NCI-H2029 (cell line): ENCODE measurements at regions not wholly inside any gene's neighbourhood (a gene's known extent, or its start where the extent isn't known, plus 50 kb on each side); places are given as distances from the start of the nearest gene placed in this dataset.
A peak's percentile ranks its signal among the peaks of the same experiment; 100 is the strongest.
"Not testable (repeated sequence)": the region's sequence is repeated elsewhere in the genome, so short reads cannot be mapped to it uniquely, and the experiment has no call there.

Source experiments
- DNase-seq: peaks from one replicate; lab custom pipeline; 2025; lab: John Stamatoyannopoulos, UW

- no peak for DNase-seq
Observed at GRCh38 chr16:35749253-35750141, 2290.1 kb downstream of the TP53TG3F start.

GRCh38 chr16:35750157-35750689 lies 2290.8 kb downstream of the TP53TG3F start:
- DNase-seq: no peak

DNA sequence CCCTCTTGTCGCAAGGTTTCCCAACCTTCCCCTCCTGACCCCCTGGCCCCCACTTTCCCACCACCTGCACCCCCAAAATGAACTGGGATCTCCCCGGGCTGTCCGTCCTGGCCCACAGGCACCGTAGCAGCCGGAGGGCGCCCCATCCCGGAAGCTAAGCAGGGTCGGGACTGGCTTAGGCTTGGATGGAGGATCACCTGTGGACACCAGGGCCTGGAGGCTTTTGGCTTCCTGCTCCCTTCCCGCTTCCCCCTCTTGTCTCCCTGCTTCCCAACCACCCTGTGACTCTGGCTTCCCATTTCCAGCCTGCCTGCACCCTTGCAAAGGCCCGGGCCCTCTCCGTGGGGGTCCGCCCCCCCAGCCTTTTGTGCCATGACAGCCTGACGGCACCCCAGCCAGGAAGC lies 2291.3 kb downstream of the TP53TG3F start:
- no peak for DNase-seq

DNA sequence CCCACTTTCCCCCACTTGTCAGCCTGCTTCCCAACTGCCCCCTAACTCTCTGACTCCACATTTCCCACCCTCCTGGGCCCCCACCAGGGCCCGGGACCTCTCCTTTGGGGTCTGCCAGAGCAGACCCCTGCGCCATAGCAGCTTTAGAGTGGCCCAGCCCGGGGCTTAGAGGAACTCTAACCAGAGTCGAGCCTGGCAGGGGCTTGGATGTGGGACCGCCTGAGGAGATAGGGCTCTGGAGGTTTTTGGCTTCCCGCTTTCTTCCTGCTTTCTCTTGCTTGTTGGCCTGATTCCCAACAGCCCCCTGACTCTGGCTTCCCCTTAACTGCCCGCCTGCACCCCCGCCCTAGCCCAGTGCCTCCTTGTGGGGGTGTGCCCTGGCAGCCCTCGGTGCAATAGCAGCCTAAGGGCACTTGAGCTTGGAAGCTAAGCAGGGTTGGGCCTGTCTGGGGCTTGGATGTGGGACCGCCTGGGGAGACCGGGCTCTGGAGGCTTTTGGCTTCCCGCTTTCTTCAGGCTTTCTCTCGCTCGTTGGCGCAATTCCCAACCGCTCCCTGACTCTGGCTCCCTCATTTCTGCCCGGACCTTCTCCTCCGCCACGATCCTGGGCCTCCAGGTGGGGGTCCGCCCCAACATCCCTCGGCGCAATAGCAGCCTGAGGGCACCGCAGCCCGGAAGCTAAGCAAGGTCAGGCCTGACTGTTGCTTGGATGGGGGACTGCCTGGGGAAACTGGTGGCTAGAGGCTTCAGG lies 2292.0 kb downstream of the TP53TG3F start:
- DNase-seq: no peak

DNA sequence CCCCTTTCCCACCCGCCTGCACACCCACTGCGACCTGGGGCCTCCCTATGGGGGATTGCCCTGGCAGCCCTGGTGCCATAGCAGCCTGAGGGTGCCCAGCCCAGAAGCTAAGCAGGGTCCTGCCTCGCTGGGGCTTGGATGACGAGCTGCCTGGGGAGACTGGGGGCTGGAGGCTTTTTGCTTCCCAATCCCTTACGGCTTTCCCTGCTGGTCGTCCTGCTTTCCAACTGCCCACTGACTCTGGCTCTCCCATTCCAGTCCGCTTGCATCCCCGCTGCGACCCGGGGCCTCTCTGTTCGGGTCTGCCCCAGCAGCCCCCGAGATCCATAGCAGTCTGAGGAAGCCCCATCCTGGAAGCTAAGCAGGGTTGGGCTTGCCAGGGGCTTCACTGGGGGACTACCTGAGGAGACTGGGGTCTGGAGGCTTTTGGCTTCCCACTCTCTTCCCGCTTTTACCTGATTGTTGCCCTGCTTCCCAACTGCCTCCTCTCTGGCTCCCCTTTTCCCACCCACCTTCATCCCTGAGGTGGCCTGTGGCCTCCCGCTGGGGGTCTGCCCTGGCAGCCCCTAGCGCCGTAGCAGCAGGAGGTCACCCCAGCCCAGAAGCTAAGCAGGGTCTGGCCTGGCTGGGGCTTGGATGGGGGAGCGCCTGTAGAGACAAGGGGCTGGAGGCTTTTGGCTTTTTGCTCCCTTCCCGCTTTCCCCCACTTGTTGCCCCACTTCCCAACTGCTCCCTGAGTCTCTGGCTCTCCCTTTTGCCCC lies 2292.8 kb downstream of the TP53TG3F start:
- DNase-seq: no peak

DNA sequence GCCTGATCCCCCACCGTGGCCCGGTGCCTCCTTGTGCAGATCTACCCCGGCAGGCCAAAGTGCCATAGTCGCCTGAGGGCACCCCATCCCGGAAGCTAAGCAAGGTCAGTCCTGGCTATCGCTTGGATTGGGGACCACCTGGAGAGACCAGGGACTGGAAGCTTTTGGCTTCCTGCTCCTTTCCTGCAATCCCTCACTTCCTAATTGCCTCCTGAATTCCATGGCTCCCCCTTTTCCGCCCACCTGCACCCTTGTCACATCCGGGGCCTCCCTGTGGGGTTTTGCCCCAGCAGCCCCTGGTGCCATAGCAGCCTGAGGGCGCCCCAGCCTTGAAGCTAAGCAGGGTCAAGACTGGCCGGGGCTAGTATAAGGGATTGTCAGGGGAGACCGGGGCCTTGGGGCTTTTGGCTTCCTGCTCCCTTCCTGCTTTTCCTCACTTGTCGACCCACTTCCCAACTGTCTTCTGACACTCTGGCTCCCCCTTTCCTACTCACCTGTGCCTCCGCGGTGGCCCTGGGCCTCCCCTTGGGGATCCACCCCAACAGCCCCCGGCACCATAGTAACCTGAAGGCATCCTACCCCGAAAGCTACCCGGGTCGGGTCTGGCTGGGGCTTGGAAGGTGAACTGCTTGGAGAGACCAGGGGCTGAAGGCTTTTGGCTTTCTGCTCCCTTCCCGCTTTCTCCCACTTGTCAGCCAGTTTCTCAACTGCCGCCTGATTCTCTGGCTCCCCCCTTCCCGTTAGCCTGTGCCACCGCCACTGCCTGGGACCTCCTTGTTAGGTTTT lies 2293.6 kb downstream of the TP53TG3F start:
- no peak for DNase-seq

GRCh38 chr16:35753559-35754390 lies 2294.4 kb downstream of the TP53TG3F start:
- DNase-seq: no peak

DNA sequence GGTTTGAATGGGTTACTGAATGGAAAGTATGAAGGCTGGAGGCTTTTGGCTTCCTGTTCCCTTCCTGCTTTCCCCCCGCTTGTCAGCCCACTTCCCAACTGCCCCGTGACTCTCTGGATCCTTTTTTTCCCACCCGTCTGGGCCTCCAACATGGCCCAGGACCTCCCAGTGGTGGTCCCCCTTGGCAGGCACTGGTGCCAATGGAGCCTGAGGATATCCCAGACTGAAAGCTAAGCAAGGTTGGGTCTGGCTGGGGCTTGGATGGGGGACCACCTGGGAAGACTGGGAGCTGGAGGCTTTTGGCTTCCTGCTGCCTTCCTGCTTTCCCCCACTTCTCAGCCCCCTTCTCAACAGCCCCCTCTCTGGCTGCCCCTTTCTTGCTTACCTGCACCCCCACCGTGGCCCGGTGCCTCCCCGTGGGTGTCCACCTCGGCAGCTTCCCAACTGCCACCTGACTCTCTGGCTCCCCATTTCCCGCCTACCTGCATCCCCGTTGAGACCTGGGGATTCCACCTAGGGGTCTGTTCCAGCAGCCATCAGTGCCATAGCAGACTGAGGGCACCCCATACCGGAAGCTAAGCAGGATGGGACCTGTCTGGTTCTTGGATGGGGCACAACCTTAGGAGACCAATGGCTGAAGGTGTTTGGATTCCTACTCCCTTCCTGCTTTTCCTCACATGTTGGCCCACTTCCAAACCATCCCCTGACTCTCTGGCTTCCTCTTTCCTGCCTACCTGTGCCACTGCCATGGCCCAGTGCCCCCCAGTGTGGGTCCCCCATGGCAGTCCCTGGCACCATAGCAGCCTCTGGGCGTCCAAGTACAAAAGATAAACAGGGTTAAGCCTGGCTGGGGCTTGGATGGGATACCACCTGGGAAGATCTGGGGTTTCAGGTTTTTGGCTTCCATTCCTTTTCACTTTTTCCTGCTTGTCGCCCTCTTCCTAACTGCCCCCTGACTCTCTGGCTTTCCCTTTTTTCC lies 2295.3 kb downstream of the TP53TG3F start:
- no peak for DNase-seq

GRCh38 chr16:35788381-35788780 lies 2329.0 kb downstream of the TP53TG3F start:
- no peak for DNase-seq

DNA sequence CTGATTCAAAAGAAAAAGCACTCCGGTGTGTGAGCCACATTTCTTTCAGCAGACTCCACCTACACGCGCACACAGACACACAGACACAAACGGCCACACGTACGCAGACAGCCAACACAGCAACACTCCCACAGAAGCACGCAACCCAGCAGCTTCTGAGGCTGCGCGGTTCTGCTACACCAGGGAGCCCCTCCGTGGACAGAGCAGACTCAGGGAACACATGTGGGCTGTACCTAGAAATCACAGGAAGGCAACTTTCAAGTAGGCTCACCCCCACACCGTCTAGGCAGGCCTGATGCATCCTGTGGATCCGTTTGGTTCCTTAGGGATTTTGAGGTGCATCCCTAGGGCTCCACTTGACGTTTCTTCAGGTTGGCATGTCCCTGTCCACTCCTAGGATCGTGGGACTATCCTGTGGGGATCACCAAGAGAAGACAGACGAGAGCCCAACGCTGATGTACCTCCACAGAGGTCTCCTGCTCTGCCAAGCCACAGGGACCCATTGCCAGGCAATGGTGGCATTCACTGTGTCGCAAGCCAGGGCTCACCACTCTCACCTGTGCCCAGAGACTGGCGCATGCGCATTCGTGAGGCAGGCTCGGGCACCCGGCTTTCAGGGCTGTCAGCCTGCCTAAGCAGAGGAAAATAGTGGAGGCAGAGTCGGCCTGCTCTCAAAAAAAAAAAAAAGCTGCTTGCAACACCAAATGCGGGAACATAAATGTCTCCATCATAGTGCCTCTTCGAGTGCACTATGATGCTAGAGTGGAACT lies 2333.3 kb downstream of the TP53TG3F start:
- no peak for DNase-seq

DNA sequence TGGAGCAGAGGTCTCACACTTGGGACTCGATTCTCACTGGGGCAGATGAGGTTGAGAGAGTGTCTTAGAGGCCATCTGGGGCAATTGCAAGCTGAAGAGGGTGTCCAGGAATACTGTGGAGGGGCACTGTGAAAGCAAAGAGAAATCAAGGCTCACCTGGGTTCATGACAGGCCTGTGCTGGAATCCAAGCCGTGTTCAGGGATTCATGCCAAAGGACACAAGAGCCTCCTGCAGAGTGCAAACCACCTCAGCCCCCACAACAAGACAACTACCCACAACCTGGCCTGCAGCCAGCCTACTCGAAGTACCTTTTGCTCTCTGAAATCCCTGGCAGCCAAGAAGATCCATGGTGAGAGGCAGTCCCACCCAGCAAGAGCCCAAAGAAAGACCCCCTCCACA lies 2334.2 kb downstream of the TP53TG3F start:
- DNase-seq: no peak

- no peak for DNase-seq
Observed at GRCh38 chr16:35794896-35795295, 2335.5 kb downstream of the TP53TG3F start.

- peak; percentile 58 for DNase-seq
Observed at GRCh38 chr16:35795361-35796029, 2336.1 kb downstream of the TP53TG3F start.

GRCh38 chr16:35797811-35798210 lies 2338.4 kb downstream of the TP53TG3F start:
- DNase-seq: peak; percentile 12

GRCh38 chr16:35798885-35799426 lies 2339.5 kb downstream of the TP53TG3F start:
- DNase-seq: peak; percentile 79

- not testable (repeated sequence) for DNase-seq
Observed at GRCh38 chr16:35804465-35804864, 2345.1 kb downstream of the TP53TG3F start.

DNA sequence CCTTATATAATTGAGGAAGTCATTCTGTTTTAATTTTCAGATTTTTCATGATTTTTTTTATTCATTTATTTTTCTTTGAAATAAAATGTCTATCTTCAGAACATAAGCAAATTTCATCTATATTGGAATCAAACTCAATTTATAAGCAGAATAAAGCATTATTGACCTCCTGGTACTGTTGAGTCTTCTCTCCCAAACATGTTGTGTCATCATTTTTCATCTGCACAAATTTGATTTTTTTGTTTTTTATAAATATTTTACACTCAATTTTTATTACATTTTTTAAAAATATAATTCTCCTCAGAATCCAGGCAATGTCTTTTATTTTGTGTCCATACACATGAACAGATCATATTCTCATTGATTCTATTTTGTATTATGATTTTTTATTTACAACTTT lies 2363.9 kb downstream of the TP53TG3F start:
- DNase-seq: no peak

DNA sequence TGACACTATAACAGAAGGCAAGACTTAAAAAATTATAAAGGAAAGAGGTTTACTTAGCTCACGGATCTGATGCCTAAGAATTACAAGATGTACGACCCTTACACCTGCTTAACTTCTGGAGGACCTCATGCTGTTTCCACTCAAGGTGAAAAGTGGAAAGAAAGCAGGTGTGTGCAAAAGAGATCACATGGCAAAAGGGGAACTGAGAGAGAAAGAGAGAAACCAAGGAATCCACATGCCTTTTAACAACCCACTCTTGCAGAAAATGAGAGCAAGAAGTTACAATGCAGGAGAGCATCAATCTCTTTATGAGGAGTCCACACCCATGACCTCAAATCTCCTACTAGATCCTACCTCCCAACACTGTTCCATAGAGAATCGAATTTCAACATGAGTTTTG lies 2382.2 kb downstream of the TP53TG3F start:
- no peak for DNase-seq
